GM18499 (cell line): ENCODE measurements at regions not wholly inside any gene's neighbourhood (a gene's known extent, or its start where the extent isn't known, plus 50 kb on each side); places are given as distances from the start of the nearest gene placed in this dataset.

ENCODE experiments used
- ATAC-seq: cut with Tn5 transposase; IDR thresholded peaks from one replicate; pipeline ENCODE4 v1.9.1; 2021; ENCODE audit warnings: moderate number of reproducible peaks; ENCODE audit not compliant: insufficient read depth, unreplicated experiment

DNA sequence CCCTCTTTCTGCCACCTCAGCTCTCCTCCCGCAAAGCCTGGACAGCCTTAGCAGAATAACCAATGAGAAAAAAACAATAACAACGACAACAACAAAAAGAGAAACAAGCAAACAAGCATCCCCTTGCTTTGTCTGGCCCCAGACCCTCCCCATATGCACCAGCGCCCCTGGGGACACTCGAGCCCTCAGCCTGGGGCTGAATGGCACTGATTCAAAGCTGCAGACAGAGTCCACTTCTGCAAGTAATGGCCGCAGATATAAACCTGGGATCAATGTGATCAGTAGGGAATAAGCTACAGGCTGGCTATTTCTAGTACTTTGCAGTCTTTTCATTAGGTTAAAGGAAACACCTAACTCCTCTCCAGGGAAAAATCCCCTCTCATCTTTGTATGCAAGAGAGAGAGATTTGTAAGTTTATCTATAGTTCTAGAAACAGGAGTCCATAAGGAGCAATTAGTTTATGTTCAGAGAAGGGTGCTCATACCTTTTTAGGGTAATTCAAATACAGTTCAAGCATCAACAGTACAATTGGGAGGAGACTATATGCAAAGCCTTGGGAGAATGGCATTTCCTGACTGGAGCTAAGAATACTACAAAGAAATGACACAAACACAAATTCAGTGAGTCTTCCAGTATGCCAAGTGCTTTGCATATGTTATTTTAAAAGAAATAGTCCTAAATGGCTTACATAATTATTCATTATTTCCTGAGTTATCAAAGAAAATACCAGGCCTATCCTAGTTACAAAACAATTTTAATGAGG is 122.3 kb upstream of the DDX18 start:
- ATAC-seq = no peak

DNA sequence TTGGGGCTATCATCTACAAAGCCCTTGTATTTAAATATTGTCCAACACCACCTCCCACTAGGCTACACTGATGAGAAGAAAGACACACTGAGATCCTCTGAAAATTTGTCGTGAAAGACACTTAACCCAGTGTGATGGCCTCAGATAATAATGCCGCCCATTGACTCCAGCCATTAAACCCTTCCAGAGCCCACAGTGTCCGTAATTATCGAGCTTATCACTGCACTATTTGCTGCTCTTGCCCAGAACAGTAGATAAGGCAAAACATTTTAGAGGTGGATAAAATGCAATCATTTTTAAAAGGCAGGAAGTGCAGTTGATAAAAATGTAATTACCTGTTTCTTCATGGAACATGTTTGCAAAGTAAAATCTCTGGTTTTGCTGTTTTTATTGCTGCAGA is 121.3 kb upstream of the DDX18 start:
- ATAC-seq = no peak

DNA sequence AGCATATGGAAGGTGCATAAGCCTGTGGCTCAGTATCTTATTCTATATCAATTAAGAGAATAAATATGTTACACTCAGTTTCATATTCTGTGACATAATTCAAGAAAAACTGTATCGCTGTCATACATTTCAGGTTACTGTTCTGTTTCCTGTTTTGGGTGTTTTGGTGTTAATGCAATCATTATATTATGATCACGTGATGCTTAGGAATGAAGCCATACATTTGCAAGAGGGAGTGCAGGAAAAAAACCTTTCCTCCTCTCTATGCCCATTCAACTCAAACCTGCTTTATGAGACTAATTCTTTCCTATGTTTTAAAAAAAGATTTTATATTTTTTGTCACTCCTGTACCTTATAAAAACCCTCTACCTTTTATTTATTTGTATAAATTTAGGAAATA is 120.8 kb upstream of the DDX18 start:
- no peak for ATAC-seq

GRCh38 chr2:117698287-117698686 is 116.2 kb upstream of the DDX18 start:
- no peak for ATAC-seq

GRCh38 chr2:117698819-117699218 is 115.7 kb upstream of the DDX18 start:
- no peak for ATAC-seq

- no peak for ATAC-seq
Measured at GRCh38 chr2:117700471-117700870, 114.0 kb upstream of the DDX18 start.

DNA sequence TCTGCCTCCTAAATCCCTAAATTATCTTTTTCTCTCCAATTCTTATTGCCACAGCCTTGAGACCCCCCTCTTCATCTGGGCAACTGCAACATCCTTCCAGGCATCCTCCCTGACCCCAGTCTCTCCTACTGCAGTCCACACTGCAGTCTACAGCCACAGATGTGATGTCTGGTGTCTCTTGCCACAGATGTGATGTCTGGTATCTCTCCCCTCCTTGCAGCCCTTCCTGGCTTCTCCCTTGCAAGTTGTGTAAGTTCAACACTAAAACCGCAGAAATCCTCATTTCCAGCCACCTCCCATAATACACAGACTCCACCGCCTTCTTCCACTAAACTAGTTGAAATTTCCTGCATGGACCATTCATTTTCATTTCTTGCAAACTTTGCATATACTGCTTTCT is 113.1 kb upstream of the DDX18 start:
- no peak for ATAC-seq

DNA sequence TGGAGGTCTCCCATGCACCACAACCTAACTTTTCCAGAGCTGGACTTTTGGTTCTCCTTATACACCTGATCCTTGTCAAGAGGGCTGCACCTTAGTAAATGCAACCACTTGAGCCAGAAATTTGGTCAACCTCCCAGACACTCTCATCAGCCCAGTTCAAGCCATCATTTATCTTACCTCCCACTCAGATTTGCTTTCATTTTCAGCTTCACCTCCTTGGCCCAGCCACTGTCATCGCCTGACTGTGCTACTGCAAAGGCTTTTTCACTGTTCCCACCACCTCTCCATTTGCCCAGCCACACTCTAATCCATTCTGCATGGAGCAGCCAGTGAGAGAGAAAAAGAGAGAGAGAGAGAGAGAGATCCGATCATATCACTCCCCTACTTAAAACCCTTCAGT is 112.4 kb upstream of the DDX18 start:
- no peak for ATAC-seq

DNA sequence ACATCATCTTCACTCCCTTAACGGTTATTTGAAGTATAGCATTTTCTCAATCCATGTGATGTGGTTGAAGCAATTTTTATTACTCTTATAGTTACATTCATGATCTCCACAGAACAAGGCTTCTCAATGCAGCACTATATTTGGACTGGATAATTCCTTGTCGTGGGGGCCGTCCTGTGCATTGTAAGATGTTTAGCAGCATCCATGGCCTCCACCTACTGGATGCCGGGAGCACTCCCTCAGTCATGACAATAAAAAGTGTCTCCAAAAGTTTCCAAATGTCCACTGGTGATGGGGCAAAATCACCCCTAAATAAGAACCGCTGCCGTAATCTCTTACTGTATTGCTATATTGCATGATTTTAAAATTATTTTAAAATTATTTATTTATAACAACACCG is 110.6 kb upstream of the DDX18 start:
- no peak for ATAC-seq

- no peak for ATAC-seq
Measured at GRCh38 chr2:117704818-117705217, 109.7 kb upstream of the DDX18 start.

- ATAC-seq = no peak
Measured at GRCh38 chr2:117707874-117708273, 106.6 kb upstream of the DDX18 start.

DNA sequence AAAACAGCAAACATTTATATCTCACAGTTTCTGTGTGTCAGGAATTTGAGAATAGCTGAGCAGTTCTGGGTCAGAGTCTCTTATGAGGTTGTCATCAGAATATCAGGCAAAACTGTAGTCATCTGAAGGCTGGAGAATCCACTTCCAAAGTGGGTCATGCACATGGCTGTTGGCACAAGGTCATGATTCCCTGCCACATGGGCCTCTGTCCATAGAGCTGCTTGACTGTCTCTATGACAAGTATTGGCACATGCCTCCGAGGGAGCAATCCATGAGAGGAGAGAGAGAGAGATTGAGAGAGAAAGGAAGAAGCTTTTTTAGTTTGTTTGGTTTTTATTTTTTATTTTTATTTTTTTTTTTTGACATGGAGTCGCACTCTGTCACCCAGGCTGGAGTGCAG is 101.8 kb upstream of the DDX18 start:
- ATAC-seq = no peak

DNA sequence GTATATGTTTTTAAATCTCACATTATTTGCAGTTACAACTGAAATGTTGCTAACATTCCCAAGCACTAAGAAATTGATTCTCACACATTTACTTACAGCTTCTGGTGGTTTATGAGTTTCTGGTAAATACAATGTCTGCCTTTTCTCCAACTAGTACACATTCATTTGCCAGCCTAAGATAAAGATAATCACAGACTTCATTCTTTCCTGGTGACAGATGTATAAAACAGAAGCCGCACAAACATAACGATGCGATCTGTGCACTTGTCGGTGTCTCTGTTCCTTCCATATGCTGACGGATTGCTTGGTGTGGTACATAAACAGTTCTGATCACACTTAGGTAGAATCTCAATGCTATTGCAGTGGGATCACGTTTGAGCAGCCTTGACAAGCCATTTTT is 100.4 kb upstream of the DDX18 start:
- ATAC-seq = no peak

GRCh38 chr2:117714745-117715417 is 99.6 kb upstream of the DDX18 start:
- no peak for ATAC-seq

- ATAC-seq = no peak
Measured at GRCh38 chr2:117716505-117716904, 98.0 kb upstream of the DDX18 start.

GRCh38 chr2:117717072-117717471 is 97.4 kb upstream of the DDX18 start:
- ATAC-seq = no peak

- ATAC-seq = no peak
Measured at GRCh38 chr2:117718048-117718447, 96.4 kb upstream of the DDX18 start.

GRCh38 chr2:117720765-117721164 is 93.7 kb upstream of the DDX18 start:
- ATAC-seq = no peak

- no peak for ATAC-seq
Measured at GRCh38 chr2:117723483-117723882, 91.0 kb upstream of the DDX18 start.

GRCh38 chr2:117723888-117724434 is 90.5 kb upstream of the DDX18 start:
- ATAC-seq = no peak

DNA sequence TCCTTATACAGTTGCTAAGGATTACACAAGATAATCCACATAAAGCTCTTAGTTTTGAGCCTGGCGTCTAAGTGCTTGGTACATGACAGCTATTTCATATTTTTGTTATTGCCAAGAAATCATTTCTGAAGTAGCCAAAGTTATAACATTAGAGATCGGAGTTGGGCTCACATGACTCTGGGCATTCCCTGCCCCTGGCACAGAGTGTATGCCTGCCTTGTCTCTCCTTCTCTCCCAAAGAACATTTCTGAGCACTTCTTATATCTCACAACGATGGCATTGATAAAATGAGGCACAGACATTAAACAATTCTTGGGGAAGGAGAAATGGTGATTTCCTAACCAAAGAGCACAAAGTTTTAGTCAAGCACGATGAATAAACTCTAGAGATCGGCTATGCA is 87.7 kb upstream of the DDX18 start:
- no peak for ATAC-seq

DNA sequence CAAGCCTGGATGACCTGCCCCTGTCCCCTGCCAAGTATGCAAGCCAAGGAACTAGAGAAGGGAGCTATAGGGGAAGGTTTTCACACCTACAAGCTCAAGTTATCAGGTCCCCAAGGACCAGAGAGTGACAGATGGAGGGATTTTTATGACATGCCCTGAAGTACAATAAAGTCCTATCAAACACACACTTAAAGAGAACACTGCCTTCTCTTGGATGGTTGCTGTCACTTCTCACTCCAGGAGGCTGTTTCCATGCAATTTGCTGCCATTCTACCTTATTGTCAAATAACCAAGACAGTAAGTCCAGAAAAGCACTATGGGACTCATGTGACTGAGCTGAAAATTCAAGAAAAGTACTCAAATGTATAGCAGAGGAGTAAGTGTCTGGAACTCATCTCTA is 76.6 kb upstream of the DDX18 start:
- ATAC-seq = no peak
